ENCODE measurements at regions not wholly inside any gene's neighbourhood (a gene's known extent, or its start where the extent isn't known, plus 50 kb on each side); places are given as distances from the start of the nearest gene placed in this dataset.

DNA sequence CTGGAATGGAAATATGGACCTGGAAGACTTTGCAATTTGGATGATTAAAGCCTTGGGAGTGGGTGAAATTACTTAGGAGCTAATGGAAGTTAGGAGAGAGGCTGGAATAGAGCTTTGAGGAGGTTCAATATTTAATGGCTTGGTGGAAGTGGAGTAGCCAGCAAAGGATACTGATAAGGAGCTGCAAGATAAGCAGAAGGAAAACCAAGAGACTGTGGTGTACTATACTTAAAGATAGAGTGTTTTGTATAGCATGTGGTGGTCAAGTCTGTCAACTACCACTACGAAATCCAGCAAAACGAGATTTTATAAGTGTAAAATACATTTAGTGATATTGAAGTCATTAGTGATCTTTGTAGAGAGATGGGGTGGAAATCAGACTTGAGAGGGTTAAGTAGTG lies 54.0 kb upstream of the TMLHE start:
- no peak for DNase-seq
- intact Hi-C loops (cut with micrococcal nuclease) = loop anchor here (10.0 kb wide), 1 partner anchor 148 kb away; no protein-coding TSS in a partner anchor
- H3K9me3 Mint-ChIP-seq = no peaks in the 10 kb centered on the region
- CTCF ChIA-PET = no interaction called here
- H3K27me3 Mint-ChIP-seq (ENCODE audit: low read depth) = no peaks in the 10 kb centered on the region
- no peak overlapping the region for H3K27ac Mint-ChIP-seq
- no peaks in the 10 kb centered on the region for H3K4me1 Mint-ChIP-seq (ENCODE audit: low read depth)
- no peak overlapping the region for H3K4me3 Mint-ChIP-seq
- no peaks in the 10 kb centered on the region for H3K36me3 Mint-ChIP-seq (ENCODE audit: low read depth)
